ENCODE measurements at regions not wholly inside any gene's neighbourhood (a gene's known extent, or its start where the extent isn't known, plus 50 kb on each side); places are given as distances from the start of the nearest gene placed in this dataset.

DNA sequence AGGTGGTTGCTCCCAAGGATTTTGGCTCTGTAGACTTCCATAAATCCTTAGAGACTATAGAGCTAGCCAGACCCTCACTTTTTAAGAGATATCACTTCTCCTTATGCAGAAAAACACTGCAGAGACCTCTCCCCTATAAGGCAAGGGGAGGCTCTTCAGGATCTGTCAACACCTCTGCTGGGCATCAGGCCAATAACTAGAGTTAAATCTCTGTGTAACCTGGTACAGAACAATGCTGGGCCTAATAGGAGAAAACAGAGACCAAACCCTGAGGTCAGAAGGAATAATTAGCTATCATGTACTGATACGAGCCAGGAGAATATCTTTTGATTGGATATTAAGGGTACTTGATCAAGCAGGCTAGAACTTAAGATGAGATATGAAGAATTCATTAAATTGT lies 358.5 kb downstream of the TBC1D4 start:
- TF ChIP-seq JUND (IDR thresholded peaks at IDR 0.05) (no peak), RAD21 (IDR thresholded peaks at IDR 0.05; ENCODE audit: low read length) (no peak), EP300 (IDR thresholded peaks at IDR 0.05; ENCODE audit: borderline replicate concordance in 1 of 2, low read depth in 1 of 2, low read length in 1 of 2) (no peak), NFIC (IDR thresholded peaks at IDR 0.05; ENCODE audit: borderline replicate concordance) (no peak)
